ENCODE measurements at regions not wholly inside any gene's neighbourhood (a gene's known extent, or its start where the extent isn't known, plus 50 kb on each side); places are given as distances from the start of the nearest gene placed in this dataset.
"Not testable (repeated sequence)": the region's sequence is repeated elsewhere in the genome, so short reads cannot be mapped to it uniquely, and the experiment has no call there.

DNA sequence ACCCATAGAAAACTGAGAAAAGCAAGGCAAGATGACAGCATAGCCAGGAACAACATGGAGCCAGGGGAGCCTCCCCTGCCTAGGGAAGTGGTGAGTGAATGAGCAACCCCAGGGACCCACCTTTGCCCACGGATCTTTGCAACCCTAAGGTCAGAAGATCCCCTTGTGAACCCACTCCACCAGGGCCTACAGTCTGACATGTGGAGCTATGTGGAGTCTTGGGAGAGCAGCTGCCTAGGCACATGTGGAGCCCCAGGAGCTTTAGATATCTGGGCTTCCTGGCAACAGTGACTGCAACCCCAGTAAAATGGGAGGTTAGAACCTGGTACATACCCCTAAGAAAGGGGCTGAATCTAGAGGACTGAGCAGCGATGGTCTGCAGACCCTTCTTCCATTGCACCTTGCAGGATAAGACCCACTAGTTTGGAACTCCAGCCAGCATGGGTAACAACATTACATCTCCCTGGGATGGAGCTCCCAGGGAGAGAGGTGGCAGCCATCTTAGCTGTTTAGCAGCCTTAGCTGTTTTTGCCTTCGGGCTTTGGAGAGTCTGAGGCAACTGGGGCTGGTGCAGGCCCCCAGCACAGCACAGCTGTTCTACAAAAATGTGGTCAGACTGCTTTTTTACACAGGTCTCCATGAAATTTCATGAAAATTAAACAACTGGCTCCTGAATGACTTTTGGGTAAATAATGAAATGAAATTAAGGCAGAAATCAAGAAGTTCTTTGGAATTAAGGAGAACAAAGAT is 104.7 kb upstream of the TRIM2 start:
- H3K4me3 ChIP-seq: no peak overlapping the region
- TF ChIP-seq, protein P1, sequence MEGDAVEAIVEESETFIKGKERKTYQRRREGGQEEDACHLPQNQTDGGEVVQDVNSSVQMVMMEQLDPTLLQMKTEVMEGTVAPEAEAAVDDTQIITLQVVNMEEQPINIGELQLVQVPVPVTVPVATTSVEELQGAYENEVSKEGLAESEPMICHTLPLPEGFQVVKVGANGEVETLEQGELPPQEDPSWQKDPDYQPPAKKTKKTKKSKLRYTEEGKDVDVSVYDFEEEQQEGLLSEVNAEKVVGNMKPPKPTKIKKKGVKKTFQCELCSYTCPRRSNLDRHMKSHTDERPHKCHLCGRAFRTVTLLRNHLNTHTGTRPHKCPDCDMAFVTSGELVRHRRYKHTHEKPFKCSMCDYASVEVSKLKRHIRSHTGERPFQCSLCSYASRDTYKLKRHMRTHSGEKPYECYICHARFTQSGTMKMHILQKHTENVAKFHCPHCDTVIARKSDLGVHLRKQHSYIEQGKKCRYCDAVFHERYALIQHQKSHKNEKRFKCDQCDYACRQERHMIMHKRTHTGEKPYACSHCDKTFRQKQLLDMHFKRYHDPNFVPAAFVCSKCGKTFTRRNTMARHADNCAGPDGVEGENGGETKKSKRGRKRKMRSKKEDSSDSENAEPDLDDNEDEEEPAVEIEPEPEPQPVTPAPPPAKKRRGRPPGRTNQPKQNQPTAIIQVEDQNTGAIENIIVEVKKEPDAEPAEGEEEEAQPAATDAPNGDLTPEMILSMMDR (IDR thresholded peaks at IDR 0.05): no peak
- no peak for TF ChIP-seq POLR2A (IDR thresholded peaks at IDR 0.05)
- no peak for TF ChIP-seq EP300 (IDR thresholded peaks at IDR 0.05)
- 86 to 91% methylated on average over 3 of the region's 3 CpGs for WGBS, 2 donors
- no peak overlapping the region for H3K27ac ChIP-seq
- no peak for DNase-seq (ENCODE audit: low spot score in 2 of 2)
- H3K4me1 ChIP-seq: peaks cover 0 to 3% (median 0%) of the 10 kb centered on the region in 4 donors
- no peaks in the 10 kb centered on the region for H3K27me3 ChIP-seq
- H3K9me3 ChIP-seq: no peaks in the 10 kb centered on the region
- H3K36me3 ChIP-seq: no peaks in the 10 kb centered on the region

DNA sequence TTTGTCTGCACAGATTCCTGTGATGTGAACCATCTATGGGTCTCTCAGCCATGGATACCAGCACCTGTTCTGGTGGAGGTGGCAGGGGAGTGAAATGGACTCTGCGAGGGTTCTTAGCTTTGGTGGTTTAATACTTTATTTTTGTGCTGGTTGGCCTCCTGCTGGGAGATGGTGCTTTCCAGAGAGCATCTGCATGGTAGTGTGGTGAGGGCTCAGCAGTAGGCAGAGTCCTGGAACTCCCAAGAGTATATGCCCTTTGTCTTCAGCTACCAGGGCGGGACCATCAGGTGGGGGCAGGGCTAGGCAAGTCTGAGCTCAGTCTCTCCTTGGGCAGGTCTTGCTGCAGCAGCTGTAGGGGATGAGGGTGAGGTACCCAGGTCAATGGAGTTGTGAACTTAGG is 97.5 kb upstream of the TRIM2 start:
- WGBS, 2 donors: 89 to 94% methylated on average over 2 of the region's 2 CpGs
- H3K36me3 ChIP-seq; H3K4me1 ChIP-seq; H3K9me3 ChIP-seq; DNase-seq (ENCODE audit: low spot score in 2 of 2); H3K27me3 ChIP-seq; H3K27ac ChIP-seq; H3K4me3 ChIP-seq: not testable (repeated sequence)

DNA sequence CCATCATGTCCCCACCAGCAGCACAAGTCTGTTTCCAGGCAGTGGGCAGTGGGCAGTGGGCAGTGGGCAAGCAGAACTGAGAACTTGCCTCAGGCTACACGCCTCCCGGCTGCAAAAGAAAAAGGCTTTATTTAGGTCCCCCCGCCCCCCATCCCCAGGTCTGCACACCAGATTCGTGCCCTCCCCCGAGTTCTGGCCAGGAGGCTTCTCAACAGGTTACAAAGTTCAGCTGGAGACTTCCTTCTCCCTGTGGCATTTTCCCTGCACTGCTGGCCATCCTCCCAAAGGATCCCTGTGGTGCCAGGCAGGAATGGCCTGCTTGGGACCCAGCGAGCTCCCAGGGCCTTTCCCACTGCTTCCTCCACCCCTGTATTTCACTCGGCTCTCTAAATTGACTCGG is 97.0 kb upstream of the TRIM2 start:
- TF ChIP-seq, protein P1 (IDR thresholded peaks at IDR 0.05): no peak
- TF ChIP-seq POLR2A (IDR thresholded peaks at IDR 0.05) (no peak), EP300 (IDR thresholded peaks at IDR 0.05) (no peak)
- Histone ChIP-seq H3K9me3 (no peaks in the 10 kb centered on the region), H3K36me3 (no peaks in the 10 kb centered on the region), H3K27ac (no peak overlapping the region), H3K4me3 (no peak overlapping the region), H3K4me1 (no peaks in the 10 kb centered on the region), H3K27me3 (no peaks in the 10 kb centered on the region)
- DNase-seq (ENCODE audit: low spot score in 2 of 2): no peak
- 73 to 82% methylated on average over 7 to 8 of the region's 8 CpGs for WGBS, 2 donors

DNA sequence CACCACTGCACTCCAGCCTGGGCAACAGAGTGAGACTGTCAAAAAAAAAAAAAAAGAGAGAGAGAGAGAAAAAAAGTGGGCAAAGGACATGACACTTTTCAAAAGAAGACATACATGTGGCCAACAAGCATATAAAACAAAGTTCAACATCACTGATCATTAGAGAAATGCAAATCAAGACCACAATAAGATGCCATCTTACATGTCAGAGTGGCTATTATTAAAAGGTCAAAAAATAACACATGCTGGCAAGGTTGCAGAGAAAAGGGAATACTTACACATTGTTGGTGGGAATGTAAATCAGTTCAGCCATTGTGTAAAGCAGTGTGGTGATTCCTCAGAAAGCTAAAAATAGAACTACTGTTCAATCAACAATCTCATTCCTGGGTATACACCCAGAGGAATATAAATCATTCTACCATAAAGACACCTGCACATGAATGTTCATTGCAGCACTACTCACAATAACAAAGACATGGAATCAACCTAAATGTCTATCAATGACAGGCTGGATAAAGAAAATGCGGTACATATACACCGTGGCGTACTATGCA is 94.9 kb upstream of the TRIM2 start:
- H3K4me3 ChIP-seq: no peak overlapping the region
- H3K27me3 ChIP-seq: no peaks in the 10 kb centered on the region
- H3K27ac ChIP-seq: no peak overlapping the region
- no peaks in the 10 kb centered on the region for H3K9me3 ChIP-seq
- 92 to 98% methylated on average over 3 of the region's 3 CpGs for WGBS, 2 donors
- TF ChIP-seq EP300 (IDR thresholded peaks at IDR 0.05) (no peak), POLR2A (IDR thresholded peaks at IDR 0.05) (no peak)
- TF ChIP-seq, protein P1 (IDR thresholded peaks at IDR 0.05): no peak
- H3K4me1 ChIP-seq: no peaks in the 10 kb centered on the region
- H3K36me3 ChIP-seq: no peaks in the 10 kb centered on the region
- no peak for DNase-seq (ENCODE audit: low spot score in 2 of 2)

DNA sequence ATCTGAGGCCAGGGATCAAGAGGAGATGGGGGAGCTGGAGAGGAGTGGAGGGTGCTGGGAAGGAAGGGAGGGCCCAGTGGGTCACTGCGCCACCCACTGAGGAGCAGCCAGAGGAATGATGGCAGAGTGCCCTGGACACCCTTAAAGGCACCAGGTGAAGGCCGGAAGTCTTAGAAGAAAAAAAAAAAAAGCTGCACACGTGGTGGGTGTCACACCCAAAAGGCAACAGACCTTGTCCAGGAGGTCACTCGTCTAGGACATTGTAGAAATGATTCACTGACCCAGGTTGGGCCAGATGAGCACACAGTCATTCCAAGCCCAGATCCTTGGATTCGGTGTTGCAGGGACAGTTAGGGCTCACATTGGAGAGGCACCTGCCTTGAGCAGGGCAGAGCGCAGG is 93.5 kb upstream of the TRIM2 start:
- TF ChIP-seq POLR2A (IDR thresholded peaks at IDR 0.05): no peak
- no peaks in the 10 kb centered on the region for H3K36me3 ChIP-seq
- WGBS, 2 donors: 88 to 91% methylated on average over 6 of the region's 6 CpGs
- no peak overlapping the region for H3K4me3 ChIP-seq
- peaks cover 0 to 7% (median 5%) of the 10 kb centered on the region in 4 donors for H3K4me1 ChIP-seq
- no peak overlapping the region for H3K27ac ChIP-seq
- no peaks in the 10 kb centered on the region for H3K9me3 ChIP-seq
- no peaks in the 10 kb centered on the region for H3K27me3 ChIP-seq
- no peak for DNase-seq (ENCODE audit: low spot score in 2 of 2)

DNA sequence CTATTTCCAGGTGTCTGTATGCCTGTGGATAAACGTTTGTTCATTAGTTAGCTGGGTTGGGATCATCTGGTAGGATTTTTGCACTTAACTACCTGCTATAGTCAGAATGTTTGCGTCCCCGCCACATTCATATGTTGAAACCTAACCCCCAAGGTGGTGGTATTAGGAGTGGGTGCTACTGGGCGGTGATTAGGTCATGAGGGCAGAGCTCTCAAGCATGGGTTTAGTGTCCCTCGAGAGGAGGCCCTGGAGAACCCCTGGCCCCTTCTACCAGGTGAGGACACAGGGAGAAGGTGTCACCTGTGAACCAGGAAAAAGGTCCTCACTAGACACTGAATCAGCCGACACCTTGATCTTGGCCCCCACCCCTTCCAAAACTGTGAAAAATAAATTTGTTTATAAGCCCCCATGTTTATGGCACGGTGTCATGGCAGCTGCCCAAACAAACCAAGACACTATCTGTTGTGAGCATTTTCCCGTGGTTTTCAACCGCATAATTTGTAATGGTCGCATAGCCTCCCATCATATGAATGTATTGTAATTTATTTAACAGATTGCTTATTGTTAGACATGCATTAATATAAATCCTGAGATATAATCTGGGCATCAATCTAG is 92.7 kb upstream of the TRIM2 start:
- TF ChIP-seq POLR2A (IDR thresholded peaks at IDR 0.05) (no peak), EP300 (IDR thresholded peaks at IDR 0.05) (no peak)
- TF ChIP-seq, protein P1 (IDR thresholded peaks at IDR 0.05): no peak
- WGBS, 2 donors: 87 to 90% methylated on average over 10 of the region's 10 CpGs
- Histone ChIP-seq H3K36me3 (no peaks in the 10 kb centered on the region), H3K27ac (no peak overlapping the region), H3K4me3 (no peak overlapping the region), H3K4me1 (peaks cover 0 to 15% (median 7%) of the 10 kb centered on the region in 4 donors), H3K9me3 (no peaks in the 10 kb centered on the region), H3K27me3 (no peaks in the 10 kb centered on the region)
- DNase-seq (ENCODE audit: low spot score in 2 of 2): no peak

Measured in tibial nerve (tissue), 4 donors.